ENCODE measurements at regions not wholly inside any gene's neighbourhood (a gene's known extent, or its start where the extent isn't known, plus 50 kb on each side); places are given as distances from the start of the nearest gene placed in this dataset.

- H3K4me3 ChIP-seq = no peak overlapping the region
- DNase-seq (ENCODE audit: low spot score) = no peak
- no peak overlapping the region for H3K27ac ChIP-seq
- TF ChIP-seq POLR2AphosphoS5 (IDR thresholded peaks at IDR 0.05) (no peak), POLR2A (IDR thresholded peaks at IDR 0.05) (no peak)
- TF ChIP-seq, protein P1, sequence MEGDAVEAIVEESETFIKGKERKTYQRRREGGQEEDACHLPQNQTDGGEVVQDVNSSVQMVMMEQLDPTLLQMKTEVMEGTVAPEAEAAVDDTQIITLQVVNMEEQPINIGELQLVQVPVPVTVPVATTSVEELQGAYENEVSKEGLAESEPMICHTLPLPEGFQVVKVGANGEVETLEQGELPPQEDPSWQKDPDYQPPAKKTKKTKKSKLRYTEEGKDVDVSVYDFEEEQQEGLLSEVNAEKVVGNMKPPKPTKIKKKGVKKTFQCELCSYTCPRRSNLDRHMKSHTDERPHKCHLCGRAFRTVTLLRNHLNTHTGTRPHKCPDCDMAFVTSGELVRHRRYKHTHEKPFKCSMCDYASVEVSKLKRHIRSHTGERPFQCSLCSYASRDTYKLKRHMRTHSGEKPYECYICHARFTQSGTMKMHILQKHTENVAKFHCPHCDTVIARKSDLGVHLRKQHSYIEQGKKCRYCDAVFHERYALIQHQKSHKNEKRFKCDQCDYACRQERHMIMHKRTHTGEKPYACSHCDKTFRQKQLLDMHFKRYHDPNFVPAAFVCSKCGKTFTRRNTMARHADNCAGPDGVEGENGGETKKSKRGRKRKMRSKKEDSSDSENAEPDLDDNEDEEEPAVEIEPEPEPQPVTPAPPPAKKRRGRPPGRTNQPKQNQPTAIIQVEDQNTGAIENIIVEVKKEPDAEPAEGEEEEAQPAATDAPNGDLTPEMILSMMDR (IDR thresholded peaks at IDR 0.05) = no peak
- H3K9me3 ChIP-seq = no peaks in the 10 kb centered on the region
- WGBS = 58% methylated on average over 5 of the region's 5 CpGs
- no peaks in the 10 kb centered on the region for H3K36me3 ChIP-seq
- intact Hi-C loops (cut with DNase I) = no loop called here
- H3K4me1 ChIP-seq (replicated peaks) = no peaks in the 10 kb centered on the region
- H3K27me3 ChIP-seq (replicated peaks; ENCODE audit: insufficient read depth) = no peaks in the 10 kb centered on the region
These were observed 359.7 kb upstream of the PCDH15 start for GRCh38 chr10:55160655-55161283.

- Histone ChIP-seq H3K9me3 (no peaks in the 10 kb centered on the region), H3K27me3 (replicated peaks; ENCODE audit: insufficient read depth) (no peaks in the 10 kb centered on the region), H3K27ac (no peak overlapping the region), H3K36me3 (no peaks in the 10 kb centered on the region), H3K4me3 (no peak overlapping the region), H3K4me1 (replicated peaks) (no peaks in the 10 kb centered on the region)
- intact Hi-C loops (cut with DNase I) = no loop called here
- 0% methylated on average over 1 of the region's 1 CpG for WGBS
- TF ChIP-seq POLR2A (IDR thresholded peaks at IDR 0.05) (no peak), POLR2AphosphoS5 (IDR thresholded peaks at IDR 0.05) (no peak)
- TF ChIP-seq, protein P1 (IDR thresholded peaks at IDR 0.05) = no peak
- no peak for DNase-seq (ENCODE audit: low spot score)
These were observed 357.6 kb upstream of the PCDH15 start for GRCh38 chr10:55158633-55159032.

DNA sequence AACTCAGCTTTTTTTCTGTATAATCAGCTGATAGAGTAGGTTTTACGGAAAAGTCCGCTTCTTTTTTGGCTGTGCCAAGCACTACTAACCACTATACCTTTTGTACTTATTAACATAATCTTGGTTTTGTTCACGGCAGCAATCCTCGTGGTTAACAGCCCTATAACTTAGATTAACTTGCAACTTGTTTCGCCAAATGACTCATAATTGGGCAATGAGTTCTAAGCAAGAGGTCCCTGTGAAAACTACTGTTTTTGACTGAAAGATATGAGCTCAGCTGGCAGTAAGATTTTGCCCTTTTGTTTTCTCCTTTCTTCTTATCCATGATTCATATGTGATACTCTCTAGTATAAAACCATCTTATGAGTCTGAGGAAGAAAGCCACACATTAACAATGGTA lies 345.0 kb upstream of the PCDH15 start:
- TF ChIP-seq POLR2AphosphoS5 (IDR thresholded peaks at IDR 0.05) = no peak
- TF ChIP-seq, protein P1 (IDR thresholded peaks at IDR 0.05) = no peak
- peaks cover 2% of the 10 kb centered on the region for H3K27me3 ChIP-seq (replicated peaks; ENCODE audit: insufficient read depth)
- H3K27ac ChIP-seq = no peak overlapping the region
- no peaks in the 10 kb centered on the region for H3K4me1 ChIP-seq (replicated peaks)
- no peaks in the 10 kb centered on the region for H3K36me3 ChIP-seq
- WGBS = 29% methylated on average over 5 of the region's 5 CpGs
- intact Hi-C loops (cut with DNase I) = no loop called here
- no peak for DNase-seq (ENCODE audit: low spot score)
- no peak overlapping the region for H3K4me3 ChIP-seq
- no peaks in the 10 kb centered on the region for H3K9me3 ChIP-seq

- H3K36me3 ChIP-seq = no peaks in the 10 kb centered on the region
- no peak overlapping the region for H3K4me3 ChIP-seq
- no peaks in the 10 kb centered on the region for H3K9me3 ChIP-seq
- no peak overlapping the region for H3K27ac ChIP-seq
- TF ChIP-seq POLR2A (IDR thresholded peaks at IDR 0.05) = no peak
- no peak for TF ChIP-seq POLR2AphosphoS5 (IDR thresholded peaks at IDR 0.05)
- TF ChIP-seq, protein P1 (IDR thresholded peaks at IDR 0.05) = no peak
- H3K27me3 ChIP-seq (replicated peaks; ENCODE audit: insufficient read depth) = peaks cover 2% of the 10 kb centered on the region
- WGBS = 88% methylated on average over 2 of the region's 2 CpGs
- no peak for DNase-seq (ENCODE audit: low spot score)
- intact Hi-C loops (cut with DNase I) = no loop called here
- H3K4me1 ChIP-seq (replicated peaks) = no peaks in the 10 kb centered on the region
These were observed 343.0 kb upstream of the PCDH15 start for GRCh38 chr10:55144001-55144400.

DNA sequence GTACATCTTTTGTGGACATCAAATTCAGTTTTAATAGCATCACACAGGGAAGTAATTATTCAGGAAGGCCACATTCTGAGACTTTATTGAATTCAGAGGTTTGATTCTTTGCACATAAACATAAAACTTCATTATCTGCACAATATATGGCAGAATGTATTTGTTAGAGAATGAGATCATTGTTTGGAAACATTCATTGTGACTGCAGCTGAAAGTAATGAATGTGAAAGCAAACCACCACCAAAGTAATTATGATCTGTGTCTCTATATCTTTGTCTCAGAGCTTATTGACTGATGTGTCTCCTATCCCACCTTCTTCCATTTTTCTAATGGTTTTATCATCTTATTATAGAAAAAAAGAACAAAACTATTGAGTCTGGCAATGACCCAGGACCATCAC lies 340.9 kb upstream of the PCDH15 start:
- no peak overlapping the region for H3K27ac ChIP-seq
- H3K27me3 ChIP-seq (replicated peaks; ENCODE audit: insufficient read depth) = peaks cover 2% of the 10 kb centered on the region
- H3K36me3 ChIP-seq = no peaks in the 10 kb centered on the region
- no peaks in the 10 kb centered on the region for H3K4me1 ChIP-seq (replicated peaks)
- H3K9me3 ChIP-seq = no peaks in the 10 kb centered on the region
- no peak overlapping the region for H3K4me3 ChIP-seq
- intact Hi-C loops (cut with DNase I) = no loop called here
- TF ChIP-seq POLR2A (IDR thresholded peaks at IDR 0.05) (no peak), POLR2AphosphoS5 (IDR thresholded peaks at IDR 0.05) (no peak)
- TF ChIP-seq, protein P1 (IDR thresholded peaks at IDR 0.05) = no peak
- DNase-seq (ENCODE audit: low spot score) = no peak

Measured in prostate gland (tissue), 2 donors.